IPS DF 4.7 (cell line): ENCODE measurements at regions not wholly inside any gene's neighbourhood (a gene's known extent, or its start where the extent isn't known, plus 50 kb on each side); places are given as distances from the start of the nearest gene placed in this dataset.
"Not testable (repeated sequence)": the region's sequence is repeated elsewhere in the genome, so short reads cannot be mapped to it uniquely, and the experiment has no call there.

ENCODE experiments used
- DNase-seq: peaks from one replicate; pipeline ENCODE4 v3.0.0-alpha.2; 2013; ENCODE audit warnings: low spot score; ENCODE audit errors: extremely low read depth

DNA sequence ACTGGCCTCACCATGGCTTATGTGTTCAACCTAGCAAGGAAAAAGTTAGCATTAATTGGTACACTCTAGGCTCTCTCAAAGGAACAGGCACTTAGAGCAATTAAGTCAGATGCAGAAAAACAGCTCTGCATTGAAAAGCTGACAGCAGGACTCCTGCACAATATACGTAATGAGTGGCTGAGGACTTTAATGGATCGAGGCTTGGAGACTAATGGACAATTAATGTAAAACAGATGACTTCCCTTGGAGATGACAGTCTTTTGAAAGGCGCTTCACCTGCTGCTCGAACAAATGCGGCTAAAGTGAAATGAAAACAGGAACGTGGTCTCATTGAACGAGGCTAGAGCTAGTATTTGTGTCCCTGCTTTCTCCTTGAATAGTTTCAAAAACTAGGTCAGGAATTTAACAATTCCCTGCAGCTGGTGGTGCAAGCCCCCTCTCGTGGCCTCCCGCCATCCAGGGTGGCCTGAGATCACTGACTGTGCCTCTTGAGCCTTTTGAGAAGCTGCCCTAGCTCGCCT lies 137.1 kb downstream of the ELOVL4 start:
- no peak for DNase-seq

DNA sequence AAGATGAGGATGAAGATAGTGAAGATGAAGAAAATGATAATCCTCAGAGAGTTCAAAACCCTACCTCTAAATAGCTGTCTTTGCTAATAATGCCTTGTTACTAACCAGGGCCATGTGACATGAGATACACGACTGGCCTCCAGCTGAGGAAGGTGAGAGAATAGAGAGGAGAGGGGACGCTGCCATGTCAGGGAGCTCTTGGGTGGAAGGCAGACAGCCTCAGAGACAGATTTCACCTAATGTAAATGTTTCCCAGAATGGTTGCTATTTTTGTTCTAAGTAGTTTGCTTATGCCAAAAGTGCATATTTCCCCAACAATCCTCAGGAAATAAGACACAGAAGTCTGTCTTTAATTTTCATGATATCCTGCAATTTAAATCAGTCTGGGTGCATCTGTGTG lies 138.4 kb downstream of the ELOVL4 start:
- no peak for DNase-seq

DNA sequence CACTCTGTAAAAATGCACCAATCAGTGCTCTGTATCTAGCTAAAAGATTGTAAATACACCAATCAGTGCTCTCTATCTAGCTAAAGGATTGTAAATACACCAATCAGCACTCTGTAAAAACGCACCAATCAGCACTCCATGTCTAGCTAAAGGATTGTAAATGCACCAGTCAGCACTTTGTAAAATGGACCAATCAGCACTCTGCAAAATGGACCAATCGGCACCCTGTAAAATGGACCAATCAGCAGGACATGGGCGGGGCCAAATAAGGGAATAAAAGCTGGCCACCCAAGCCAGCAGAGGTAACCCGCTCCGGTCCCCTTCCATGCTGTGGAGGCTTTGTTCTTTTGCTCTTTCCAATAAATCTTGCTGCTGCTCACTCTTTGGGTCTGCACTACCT lies 140.7 kb downstream of the ELOVL4 start:
- DNase-seq, result not testable (repeated sequence)

DNA sequence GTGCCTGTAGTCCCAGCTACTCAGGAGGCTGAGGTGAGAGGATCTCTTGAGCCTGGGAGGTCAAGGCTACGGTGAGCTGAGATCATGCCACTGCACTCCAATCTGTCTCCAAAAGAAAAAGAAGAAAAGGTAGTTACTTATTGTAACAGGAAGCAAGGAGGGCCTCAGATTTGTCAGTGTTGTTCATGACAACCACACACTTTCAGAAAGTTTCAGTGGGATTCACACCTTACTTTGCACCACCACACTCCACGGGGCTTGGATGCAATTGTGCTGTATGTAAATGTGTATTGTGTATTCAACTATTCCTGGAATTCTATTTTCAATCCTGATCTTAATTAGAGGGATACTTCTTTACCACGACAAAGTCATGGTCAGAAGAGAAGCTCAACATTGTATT lies 142.6 kb downstream of the ELOVL4 start:
- no peak for DNase-seq

DNA sequence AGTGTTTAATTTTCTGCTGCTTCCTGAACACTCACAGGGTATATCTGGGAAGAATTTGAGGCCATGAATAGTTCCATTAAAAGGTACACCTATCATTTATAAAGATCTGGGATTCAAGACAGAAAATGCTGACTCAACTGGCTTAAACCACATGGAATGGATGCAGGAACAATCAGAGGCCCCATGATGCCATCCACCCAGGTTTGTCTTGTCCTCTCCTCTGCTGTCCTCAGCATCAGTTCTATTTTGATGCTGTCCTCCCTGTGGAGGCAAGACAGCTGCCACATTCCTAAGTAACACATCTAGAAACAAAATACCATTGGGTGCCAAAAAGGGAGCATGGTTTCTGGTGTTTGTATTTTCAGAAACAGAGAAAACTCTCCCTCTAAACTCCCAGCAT lies 143.4 kb downstream of the ELOVL4 start:
- no peak for DNase-seq

DNA sequence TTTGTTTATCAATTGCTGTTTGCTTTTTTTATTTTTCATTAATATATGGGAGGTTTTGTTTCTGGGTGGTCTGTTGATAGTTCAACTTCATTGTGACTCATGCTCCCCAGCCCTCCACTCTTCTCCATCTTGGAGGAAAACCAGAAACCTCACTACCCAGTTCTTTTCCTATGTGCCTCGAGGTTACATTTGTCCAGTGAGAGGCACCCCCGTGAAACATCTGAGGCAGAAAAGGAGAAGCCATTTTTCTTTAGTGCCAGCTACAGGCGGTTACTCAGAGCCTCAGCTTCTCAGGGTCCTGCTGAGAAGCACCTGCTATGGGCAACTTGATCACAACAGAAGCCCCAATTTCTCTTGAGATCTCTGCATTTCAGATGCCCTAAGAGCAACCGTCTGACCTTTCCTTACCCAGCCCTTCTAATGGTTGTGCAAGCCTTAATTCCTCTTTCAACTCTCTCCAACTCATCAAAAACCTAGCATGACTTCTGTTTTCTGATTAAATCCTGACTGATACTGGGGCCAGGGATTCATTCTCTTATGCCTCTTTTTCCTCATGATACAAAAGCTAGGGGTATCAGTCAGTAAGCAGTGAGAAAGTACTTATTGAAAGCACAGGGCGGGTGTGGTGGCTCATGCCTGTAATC lies 144.6 kb downstream of the ELOVL4 start:
- DNase-seq, result no peak

DNA sequence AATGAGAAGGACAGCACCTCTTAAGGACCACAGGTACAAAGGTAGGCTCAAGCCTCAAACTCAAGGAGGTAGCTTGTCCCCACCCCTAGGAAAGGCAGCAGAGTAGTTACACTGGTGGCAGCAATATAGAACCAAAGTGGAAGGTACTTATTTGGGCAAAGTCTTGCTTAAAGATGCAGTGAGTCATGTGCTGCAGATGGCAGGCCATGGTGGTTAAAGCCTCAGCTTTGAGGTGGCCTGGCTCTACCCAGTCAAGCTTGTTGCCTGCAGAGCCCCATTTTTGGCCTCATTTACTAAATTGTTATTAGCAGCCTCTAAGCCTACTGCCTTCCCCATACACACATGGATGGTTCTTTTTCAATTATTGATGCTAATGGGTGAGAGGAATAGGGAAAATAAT lies 146.0 kb downstream of the ELOVL4 start:
- no peak for DNase-seq

DNA sequence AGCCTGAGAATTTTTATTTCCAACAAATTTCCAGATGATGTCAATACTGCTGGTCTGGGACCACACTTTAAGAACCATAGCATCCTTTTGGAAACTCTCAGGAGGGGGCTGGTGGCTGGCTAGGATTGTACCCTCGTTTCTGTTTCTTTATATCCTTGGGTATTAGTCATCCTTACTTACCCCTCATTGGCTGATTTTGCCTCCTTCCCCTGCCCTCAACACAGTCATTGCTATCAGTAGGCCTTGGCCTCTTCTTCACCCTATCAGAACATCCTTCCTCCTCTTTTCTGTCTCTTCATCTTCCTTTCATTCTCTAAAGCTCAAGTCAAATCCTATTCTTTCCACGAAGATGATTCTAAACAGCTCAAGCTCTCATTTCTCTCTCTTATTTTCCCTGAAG lies 148.5 kb downstream of the ELOVL4 start:
- no peak for DNase-seq

DNA sequence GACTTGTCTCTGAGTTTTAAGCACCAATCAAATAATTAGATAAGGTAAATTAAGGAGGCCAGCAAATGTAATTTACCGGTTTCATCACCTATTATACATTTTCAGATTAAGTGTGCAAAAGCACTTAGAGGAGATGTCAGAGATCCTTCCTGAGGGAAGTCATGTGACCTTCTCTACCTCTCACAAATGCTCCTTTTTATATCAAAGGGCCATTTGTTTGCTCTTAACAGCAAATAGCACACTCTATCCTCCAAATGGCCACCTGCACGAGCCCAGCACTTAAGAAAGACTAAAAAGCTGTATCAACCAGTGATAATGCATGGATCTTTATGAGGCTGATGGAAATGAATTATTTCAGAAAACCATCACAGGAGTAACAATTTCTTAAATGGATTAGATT lies 149.4 kb downstream of the ELOVL4 start:
- no peak for DNase-seq

DNA sequence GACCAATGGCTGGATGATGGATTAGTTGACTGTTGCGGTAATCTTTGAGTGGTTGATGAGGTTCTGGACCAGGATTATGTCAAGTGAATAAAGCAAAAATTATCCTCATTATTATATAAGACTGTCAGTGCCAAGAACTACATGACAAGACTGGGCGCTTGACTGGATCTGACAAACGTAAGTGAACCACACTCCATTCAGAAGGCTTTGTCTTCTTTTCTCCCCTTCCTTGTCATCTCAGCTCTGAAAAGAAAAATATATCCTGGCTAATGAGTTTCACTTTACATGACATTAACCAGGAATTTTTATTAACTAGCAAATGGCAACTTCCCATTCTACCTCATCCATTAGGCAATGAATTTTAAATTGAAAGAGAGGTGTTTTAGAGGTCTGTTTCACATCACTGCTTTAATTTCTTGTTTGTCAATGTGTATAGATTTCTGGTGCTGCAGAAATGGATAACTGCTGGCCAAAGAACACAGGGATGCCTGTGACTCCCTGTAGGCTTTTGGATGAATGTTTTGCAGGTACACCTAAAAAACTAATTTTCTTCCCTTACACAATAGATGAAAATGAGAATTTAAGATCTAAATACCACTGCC lies 150.1 kb downstream of the ELOVL4 start:
- no peak for DNase-seq

DNA sequence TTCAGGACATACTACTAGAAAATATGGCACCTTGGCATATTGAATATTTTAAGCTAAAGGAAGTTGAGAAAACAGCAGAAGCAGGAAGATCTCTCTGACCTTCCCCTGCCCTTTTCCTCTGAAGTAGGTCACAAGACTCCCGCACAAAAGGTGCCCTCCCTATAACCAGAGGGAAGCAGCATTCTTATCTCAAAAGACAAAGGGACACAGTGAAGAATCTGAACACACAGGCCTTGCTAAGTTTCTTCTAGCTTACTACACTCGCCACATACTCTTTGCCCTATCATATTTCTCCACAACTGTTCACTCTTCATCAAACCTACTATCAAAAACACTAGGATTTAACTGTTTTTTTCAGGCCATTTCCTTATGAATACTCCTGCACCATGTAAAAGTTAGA lies 151.2 kb downstream of the ELOVL4 start:
- DNase-seq, result no peak

DNA sequence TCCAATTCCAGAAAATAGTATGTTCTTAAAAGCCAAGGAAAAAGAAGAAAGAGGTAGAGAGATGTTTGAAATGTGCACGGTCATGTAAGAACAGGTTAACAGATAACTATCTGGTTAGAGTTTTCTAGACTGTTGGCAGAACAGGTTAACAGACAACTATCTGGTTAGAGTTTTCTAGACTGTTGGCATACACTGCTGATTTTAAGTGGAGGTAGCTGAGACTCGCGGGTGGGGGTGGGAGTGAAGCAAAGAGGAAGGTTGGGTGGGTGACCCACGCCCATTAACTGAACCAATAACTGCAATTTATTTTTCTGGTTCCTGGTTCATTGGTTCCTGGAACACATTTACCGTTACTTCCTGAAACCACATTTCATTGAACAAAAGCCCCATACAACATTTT lies 157.5 kb downstream of the ELOVL4 start:
- DNase-seq, result no peak

DNA sequence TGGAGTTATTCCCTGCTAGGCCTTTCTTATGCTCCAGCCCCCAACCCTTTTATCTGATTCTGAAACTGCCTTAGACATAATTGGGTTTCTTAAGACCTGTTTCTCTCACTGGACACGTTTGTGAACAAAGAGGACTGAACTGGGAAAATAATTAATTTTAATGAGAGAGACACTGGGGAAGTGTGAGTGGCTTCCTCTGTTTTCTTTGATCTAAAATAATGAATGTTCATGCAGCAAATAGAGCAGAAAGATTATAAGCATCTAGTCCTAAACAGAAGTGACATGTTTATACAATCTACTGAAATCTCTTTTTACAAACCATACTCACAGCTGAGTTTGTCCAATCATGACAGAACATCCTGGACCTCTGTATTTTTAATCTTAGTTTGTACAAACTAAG lies 157.6 kb downstream of the SH3BGRL2 start:
- DNase-seq, result no peak

DNA sequence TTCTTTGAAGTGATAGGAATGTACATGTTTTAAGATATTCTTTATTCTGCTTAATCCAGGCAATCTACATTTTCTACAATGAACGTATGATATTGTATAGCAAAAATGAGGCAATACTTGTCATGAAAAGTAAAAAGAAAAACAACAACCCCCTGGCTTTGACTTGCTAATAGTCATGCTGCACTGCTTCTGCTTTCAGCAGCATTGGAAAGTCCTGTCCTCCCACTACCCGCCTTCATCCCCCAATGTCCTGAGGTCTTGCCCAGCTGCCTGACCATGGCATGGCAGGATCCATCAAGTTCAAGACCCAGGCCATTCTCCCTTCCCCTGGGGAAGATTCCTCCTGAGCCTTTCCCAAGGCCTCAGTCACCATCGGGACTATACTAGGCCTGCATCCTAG lies 156.5 kb downstream of the SH3BGRL2 start:
- DNase-seq, result no peak

DNA sequence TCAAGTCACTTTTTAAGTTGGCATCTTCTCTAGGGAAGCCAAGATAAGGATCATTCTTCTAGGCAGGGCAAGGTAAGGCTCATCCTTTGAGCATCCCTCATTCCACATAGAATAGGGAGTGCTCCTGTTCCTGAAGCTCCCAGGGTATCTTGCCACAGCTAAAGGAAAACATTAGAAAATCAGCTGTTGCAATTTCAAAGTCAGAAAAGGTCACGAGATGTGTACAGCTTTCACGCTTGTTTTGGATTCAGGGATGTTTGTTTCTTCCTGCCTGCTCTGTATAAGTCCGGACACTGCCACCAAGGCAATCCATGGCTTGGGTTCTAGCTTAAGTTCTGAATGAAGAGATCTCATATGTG lies 153.2 kb downstream of the SH3BGRL2 start:
- DNase-seq, result no peak

DNA sequence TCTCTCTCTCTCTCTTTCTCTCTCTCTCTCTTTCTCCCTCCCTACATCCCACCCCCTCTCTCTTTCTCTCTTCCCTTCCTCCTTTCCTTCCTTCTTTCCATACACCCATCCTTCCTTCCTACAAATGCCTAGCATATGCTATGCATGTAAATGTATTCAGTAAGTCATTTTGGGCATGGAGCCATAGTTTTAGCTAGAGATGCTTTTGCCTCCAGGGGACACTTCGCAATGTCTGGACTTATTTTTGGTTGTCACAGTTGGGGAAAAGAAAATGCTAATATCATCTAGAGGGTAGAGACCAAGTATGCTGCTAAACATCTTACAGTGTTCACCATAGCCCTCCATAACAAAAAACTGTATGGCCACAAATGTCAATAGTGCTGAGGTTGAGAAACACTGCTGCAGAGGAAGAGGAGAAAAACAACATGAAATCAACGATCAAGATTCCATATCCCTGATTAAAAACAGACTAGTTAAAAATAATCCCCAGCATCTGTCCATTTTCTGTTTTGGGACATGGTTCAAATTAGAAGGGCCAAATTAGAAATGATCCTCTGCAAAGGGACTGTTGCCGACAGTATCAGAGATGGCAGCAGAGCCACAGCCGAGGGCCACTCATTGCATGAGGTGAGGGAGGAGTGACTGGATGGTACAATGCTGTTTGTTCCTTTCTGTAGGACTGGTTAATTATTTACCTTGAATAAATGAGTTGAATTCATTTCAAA lies 152.7 kb downstream of the SH3BGRL2 start:
- DNase-seq, result no peak

DNA sequence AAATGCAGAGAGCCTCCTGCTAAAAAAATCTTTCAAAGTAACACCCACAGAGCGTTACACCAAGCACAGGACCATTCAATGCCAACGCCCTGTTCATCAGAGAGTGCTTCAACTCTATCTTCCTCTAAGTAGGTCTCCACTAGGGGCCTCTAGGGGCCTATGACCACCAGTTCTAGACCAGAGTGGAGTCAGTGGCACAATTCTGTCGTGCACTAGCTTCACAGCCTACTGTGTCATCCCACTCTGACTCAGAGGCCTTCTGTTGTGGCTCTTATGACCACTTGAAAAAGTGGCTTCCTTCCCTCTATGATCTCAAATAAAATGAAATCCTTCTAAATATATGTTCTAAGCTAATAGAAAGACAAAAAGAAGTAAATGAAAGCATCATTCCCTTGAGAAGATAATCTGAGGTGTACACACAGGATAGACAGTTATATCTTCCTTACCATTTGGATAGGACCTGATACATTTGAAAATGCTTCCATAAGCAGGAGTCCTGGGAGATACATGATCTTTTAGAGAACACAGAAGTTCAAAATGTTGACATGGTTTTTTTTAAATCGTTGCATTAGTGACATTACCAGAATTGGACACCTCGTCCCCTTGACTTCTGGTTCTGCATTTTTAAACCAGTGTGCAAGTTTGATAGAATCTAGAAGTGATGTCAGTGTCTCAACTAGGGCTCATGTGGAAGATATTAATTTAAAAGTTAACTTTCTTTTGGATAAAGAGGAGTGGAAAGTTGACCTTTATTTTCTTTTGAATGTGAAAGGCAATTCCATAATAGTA lies 151.9 kb downstream of the SH3BGRL2 start:
- DNase-seq, result no peak

DNA sequence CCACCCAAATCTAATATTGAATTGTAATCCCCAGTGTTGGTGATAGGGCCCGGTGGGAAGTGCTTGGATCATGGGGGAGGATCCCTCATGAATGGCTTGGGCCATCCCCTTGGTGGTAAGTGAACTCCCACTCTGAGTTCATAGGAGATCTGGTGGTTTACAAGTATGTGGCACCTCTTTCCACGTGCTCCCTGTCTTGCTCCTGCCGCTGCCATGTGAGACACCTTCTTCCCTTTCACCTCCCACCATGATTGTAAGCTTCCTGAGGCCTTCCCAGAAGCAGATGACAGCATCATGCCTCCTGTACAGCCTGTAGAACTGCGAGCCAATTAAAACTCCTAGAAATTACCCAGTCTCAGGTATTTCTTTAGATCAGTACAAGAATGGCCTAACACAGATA lies 150.8 kb downstream of the SH3BGRL2 start:
- no peak for DNase-seq

DNA sequence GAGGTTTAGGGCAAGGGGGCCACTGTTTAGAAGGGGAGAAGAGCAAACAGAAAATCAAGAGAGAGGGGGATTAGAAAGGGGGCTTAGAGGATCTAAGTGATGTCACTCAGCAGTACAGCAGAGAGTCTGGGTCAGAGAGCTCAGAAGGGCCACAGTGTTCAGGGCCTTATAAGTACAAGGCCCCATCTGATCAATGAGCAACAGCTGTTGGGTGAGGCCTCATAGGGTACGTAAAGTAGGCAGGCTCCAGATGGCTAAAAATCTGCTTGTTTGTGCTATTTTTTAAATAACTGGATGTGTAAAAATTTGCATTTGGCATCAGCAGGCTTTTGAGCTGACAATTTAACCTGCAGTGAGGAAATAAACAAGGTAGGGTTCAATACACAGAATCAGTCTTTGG lies 149.8 kb downstream of the SH3BGRL2 start:
- no peak for DNase-seq

DNA sequence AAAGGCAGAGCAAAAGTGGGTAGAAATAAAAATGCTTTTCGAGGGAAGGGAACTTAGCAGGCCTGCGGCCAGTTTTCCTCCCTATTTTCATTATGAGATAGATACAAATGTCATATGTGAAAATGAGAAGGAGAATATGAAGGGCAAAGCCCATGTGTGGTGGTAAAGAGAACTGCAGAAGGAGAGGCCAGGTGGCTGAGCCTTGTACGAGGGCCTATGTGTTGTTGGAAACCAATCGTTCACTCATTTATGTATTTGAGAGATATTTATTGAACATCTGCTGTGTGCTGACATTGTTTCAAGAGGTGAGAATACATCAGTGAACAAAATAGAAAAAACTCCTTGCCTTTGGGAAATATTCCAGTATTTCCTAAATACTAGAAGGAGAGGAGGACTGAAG lies 147.7 kb downstream of the SH3BGRL2 start:
- no peak for DNase-seq

DNA sequence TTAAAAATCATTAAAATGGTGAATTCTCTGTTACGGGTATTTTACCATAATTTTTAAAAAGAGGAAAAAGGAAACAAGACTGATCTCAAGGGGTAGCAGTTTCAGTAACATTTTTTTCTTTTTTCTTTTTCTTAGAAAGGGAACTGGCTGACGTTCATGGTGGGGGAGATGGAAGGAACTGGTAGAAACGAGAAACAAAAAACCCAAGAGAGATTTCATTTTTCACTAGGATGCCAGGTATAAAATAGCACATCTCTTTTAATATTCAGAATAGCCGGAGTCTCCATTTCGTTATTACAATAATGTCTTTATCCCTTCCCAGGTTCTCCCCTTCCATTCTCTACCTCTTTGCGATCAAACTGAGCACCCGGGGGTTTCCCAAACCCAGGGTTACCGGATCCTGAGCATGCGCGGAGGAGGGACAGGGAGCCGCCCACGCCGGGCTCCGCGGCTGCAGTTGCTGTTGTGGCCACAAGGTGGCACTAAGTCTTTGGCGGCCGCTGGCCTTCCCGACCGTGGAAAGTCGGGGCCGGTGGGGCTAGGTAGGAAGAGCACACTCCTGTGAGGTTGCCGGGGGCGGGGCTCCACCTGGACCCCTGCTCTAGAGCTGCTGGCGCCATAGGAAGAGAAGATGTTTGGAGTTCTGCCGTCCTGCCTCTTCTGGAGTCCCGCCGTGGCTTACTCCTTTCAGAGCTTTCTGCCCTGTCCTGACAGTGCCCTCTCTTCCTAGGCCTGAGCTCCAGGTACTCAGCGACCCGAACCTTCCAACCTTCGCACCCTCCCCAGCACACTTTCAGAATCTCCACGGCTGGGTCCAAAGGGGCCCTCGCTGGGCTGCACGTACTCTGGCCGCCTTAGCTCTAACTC lies 146.8 kb downstream of the SH3BGRL2 start:
- peak; percentile 71 for DNase-seq
